GM21447 (cell line): ENCODE measurements at regions not wholly inside any gene's neighbourhood (a gene's known extent, or its start where the extent isn't known, plus 50 kb on each side); places are given as distances from the start of the nearest gene placed in this dataset.
"Not testable (repeated sequence)": the region's sequence is repeated elsewhere in the genome, so short reads cannot be mapped to it uniquely, and the experiment has no call there.

ENCODE experiments used
- ATAC-seq: cut with Tn5 transposase; IDR thresholded peaks from one replicate; pipeline ENCODE4 v1.9.1; 2021; ENCODE audit not compliant: unreplicated experiment

DNA sequence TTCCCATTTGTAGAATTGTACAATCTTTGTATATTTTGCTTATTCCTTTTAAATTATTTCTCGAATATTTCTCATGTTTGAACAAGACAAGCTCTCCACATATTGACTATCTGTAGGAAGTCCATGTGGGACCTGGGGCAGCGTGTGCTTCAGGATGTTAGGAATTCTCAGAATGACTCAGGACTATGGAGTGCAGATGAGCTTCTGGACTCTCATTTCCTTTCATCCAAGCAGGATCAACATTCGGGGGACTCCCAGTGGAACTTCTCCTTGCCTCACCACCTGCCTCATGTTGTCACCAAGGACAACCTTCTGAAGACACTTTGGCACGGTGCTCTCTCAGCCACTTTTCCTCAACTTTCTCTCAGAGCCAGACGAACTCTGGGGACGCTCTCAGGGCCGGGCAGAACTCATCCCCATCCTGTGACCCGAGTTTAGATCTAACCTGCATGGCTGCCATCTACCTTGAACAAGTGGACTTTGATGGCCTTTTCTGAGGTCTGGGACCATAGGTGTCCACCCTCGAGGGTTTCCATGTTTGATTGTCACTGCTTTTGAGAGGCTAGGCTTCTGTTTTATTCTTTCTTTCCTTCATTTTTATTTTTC is 441.7 kb downstream of the IRS2 start:
- no peak for ATAC-seq

DNA sequence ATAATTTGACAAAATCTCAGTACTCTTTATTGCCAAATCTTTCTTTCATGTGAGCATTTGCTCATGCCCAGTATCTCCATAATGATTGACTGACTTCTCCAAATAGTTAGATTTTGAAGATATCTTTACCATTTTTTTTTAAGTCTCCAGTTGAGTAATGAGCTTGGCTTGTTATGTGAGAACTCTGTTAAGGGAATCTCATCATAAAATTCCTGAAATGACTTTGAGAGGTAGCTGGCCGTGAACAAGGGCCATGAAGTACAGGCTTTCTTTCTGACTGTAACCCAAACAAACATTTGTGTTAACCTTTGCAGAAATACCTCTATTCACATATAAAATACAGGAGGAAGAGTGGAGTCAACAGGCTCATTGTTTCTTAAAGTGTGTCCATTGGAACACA is 449.7 kb downstream of the IRS2 start:
- no peak for ATAC-seq

DNA sequence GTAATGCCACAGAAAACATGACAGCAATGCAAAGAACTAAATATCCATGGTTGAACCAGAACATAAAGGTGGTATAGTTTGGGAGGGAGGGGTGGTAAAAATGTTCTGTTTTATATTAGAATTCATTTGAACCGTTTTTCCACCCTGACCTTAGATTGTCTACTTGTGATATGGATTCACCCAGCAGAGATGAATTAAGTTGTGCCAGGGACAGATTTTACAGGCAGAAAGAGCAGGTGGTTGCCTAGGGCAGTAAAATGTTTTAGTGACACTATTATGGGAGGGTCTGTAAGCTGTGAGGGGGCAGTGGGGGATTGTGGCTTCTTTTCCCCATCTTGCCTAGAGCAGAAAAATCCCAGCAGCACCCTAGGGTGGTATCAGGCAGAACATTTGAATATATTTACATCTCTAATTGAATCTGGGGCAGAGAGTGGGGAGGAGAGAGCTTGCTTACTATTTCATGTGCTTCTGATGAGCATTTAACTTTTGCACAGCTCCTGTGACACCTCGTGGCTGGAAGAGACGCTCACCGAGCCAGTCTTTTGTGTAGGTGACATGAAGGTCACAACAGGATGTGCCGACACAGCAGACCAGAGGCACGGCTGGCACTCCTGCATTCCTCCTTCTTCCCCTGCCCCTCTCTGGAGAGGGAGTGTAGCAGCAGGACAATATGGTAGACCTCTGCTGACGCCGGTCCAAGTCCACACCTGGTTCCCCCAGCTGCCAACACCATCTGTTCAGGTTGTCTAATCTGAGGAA is 452.3 kb downstream of the IRS2 start:
- ATAC-seq = no peak

DNA sequence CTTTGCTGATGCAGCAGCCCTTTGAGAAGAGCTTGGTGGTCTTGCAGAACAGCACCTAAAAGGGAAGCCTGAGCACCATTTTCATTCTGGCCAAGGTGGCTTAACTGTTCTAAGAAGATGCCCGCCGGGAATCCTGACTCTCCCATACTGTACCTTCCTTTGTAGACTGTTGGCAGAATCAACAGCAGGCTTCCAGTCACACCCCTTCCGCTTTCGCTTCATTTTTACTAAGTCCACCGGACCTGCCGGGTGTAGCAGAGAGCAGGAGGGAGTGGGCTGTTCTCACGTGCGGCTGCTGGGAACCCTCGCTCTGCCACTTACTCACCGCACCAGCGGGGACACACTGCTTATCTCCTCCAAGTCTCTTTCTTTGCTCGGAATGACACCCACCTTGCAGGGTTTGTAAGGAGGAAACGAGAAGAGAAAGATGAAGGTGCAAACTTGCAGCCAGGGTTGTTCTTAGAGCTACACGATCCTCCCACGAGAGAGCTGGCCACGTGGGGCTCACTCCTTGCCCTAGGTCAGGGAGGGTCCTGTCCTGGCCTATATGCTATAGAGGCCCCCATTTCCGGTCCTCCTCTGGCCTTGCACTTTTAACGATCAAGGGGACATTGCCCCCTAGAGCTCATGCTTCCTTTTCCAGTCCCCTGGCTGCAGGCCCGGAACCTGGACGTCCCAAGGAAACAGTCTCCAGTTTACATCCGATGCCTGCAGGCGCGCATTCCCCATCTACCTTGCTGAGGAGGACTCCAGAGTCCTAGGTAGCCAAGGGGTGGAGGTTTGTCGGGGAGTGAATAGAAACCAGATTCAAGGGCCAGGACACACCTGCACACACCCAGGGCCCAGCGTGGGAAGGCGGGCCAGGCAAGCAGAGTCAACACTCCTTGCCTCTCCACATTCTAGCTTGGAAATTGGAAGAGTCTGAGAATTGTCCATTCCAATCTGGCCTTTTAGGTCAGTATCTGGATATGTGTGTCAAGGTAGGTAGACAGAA is 453.6 kb downstream of the IRS2 start:
- no peak for ATAC-seq

DNA sequence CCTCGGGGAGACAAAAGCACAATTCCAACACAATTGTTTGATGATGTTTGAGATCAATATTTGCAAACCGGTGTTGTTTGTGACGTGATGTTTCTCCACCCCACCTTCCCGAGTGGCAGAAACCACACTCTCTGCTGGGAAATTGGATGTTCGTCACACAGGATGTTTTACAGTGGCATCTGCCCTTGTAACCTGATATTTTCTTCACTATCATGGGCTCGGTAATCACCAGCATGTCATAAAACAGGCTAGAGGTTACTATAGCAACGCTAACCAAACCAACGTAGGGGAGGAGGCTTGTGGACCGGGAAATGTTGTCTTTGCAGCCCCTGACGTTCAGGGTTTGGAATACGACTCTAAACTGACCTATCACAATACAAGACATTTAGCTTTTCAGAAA is 454.5 kb downstream of the IRS2 start:
- ATAC-seq = no peak

DNA sequence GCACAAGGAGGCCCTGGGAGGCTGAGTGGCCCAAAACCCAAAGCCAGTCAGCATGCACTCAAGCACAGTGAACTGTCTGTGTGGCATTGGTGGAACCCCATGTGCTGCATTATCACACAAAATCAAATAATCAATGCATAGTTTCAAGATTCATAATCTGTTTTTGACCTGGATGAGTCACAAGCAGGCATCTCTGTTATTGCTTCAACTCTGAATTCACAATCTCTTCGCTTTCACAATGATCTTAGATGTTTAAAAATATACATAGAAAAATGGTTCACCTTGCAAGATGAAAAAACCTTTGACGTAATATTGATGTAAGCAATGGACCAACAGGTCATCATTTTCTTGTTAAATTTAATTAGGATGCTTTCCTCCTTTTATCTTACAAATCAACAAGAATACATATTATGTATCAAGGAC is 455.4 kb downstream of the IRS2 start:
- ATAC-seq = no peak

DNA sequence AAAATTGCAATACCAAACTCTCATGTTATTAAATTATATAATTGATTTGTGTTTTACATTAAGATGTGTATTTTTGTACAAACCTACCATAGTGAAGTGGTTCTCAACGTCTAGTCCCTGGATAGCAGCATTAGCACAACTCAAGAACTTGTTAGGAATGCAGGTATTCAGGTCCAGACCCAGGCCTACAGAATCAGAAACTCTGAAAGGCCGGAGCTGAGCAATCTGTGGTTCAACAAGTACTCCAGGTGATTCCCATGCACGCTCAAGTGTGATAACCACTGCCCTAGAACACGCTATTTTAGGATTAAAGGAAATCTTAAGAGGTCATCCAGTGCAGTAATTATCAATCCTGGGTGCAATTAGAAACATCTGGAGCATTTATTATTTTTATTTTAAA is 456.3 kb downstream of the IRS2 start:
- ATAC-seq = no peak

DNA sequence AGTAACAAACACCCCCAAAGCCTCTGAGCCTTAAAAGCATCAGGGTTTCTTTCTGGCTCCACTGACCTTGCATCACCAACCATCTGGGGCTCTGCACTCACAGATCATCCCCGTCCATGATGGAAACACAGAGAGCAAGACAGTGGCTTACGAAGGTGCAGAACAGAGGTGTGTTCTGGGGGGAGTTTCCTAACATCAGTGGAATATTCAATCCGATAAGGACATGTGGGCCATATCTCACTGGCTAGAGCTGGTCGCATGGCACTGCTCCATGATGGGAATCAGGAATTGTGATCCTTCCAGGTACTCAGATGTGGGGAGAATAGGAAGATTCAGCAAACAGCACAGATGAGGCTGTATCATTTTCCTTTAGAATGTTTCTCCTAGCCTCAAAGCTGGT is 457.2 kb downstream of the IRS2 start:
- no peak for ATAC-seq

DNA sequence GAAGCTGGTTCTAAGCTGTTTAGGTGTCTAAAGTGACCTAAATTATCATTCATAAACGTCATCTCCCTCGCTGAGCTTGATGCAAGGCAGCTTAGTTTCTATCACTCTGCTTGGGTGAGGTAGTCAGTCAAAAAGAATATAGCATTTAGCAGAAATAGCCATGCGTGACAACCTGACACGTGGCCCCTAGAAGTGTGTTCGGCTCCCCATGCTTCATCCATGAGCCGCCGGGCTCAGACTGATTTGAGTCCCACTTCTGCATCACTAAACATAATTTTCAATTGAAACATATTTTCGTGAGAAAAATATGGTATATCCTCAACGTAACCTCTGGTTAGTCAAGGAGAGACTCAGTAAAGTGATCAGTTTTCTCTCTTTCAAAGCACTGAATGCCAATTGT is 459.8 kb downstream of the IRS2 start:
- ATAC-seq = no peak

DNA sequence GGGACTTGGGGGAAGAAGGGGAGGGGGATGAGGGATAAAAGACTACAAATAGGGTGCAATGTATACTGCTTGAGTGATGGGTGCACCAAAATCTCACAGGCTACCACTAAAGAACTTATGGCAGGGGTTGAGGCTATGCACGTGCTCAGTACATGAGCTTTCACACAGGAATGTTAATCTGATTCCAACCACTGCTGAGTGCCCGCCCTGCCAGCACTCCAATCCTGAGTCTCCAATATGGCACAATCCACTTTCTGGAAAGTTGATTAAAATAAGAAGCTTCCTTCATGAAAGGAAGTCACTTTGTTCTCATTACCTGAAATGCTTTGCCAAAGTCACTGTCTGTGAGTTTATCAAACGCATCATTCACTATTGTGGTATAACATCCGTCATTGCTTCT is 463.0 kb downstream of the IRS2 start:
- ATAC-seq = no peak

DNA sequence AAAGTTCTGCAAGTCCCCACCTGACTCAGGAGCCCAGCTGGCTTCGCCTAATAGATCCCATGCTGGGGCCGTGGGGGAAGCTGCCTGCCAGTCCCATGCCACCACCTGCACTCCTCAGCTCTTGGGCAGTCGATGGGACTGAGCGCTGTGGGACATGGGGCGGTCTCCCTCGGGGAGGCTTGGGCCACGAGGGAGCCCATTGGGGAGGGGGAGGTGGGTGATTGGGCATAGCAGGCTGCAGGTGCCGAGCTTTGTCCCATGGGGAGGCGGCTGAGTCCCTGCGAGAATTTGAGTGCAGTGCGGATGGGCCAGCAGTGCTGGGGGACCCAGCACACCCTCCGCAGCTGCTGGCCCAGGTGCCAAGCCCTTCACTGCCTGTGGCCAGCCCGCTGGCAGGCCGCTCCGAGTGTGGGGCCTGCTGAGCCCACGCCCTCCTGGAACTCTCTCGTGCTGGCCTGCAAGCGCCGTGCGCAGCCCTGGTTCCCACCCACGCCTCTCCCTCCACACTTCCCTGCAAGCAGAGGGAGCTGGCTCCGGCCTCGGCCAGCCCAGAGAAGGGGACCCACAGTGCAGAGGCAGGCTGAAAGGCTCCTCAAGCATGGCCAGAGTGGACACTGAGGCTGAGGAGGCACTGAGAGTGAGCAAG is 467.3 kb downstream of the IRS2 start:
- no peak for ATAC-seq

DNA sequence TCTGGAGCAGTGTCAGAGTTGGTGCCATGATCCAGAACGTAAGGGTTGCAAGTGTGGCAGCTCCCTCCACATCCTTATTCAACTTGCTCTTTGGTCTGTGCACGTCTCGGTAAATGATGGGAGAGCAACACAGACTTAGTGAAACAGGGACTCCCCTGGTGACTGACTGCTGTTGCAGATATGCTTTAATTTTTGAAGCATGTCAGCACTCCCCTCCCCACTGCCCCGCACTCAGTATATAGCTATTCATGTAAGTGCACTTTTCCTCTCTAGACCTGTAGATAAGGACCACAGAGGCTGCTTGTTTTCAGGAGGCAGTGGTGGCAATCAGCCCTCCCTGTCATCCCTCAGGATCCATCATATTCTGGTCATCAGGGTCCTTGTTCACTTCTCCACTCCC is 470.9 kb downstream of the IRS2 start:
- ATAC-seq = no peak

DNA sequence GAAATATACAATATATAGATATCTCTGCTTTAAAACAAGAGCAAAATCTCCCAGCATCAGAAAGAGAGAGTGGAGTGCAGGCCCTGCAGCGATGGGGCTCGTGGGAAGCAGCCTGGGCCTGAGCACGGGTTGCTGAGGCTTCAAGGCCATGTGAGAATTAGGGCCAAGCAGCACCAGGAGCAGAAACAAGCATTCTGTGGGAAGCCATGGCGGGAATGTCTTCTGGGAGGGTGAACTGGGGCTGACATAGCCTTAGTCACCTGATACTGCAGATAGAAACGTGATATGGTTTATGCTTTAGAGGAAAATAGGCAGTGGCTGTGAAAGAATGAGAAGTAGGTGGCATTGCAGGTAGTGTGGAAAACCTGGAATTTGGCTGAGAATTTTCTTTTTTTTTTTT is 472.3 kb downstream of the IRS2 start:
- no peak for ATAC-seq

DNA sequence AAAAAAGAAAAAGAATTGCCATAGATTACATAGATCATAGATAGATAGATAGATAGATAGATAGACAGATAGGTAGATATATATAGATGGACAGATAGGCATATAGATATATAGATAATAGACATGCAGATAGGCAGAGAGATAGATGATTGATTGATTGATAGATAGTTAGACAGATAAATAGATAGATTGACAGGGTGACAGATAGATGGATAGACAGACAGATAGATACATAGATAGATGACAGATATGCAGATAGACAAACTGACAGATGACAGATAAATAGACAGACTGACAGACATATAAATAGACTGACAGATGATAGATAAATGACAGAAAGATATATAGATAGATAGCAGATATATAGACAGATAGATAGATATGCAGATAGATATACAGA is 474.0 kb downstream of the IRS2 start:
- no peak for ATAC-seq

DNA sequence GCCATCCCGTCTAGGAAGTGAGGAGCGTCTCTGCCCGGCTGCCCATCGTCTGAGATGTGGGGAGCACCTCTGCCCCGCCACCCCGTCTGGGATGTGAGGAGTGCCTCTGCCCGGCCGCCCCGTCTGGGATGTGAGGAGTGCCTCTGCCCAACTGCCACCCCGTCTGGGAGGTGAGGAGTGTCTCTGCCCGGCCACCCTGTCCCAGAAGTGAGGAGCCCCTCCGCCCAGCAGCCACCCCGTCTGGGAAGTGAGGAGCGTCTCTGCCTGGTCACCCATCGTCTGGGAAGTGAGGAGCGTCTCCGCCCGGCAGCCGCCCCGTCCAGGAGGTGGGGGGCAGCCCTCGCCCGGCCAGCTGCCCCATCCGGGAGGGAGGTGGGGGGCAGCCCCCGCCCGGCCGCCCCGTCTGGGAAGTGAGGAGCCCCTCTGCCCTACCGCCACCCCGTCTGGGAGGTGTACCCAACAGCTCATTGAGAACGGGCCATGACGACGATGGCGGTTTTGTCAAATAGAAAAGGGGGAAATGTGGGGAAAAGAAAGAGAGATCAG is 474.9 kb downstream of the IRS2 start:
- ATAC-seq = not testable (repeated sequence)

DNA sequence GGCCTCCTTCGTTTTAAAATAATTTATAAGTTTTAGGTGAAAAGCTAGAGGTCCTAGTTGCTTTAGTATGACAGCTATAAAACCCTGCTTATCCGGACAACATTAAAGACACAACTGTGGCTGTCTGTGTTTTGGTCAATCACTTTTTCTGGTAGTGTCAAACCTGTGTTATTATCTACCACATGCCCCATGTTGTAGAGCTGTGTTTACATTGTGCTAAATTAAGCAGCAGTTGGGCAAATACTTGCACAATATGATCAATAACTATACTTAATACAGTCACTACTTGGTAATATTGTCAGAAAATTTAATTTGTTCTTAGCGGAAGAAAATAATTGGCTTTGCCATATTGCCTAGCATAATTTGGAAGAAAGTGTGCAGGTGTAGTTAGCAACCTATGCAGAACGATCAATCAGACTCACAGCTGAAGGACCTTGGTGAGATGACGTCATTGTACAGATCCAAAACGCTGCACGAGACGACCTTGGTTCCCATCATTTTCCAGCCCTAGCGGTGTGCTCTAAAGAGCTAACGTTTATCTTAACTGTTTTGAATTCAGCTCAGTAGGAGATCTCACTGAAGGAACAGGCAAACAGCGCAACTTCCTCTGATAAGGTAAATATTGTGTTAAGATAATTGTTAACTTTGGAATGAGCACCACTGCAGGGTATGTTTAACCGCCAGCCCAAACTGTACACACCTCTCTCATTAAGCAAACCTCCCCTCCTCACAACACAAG is 476.6 kb downstream of the IRS2 start:
- no peak for ATAC-seq

DNA sequence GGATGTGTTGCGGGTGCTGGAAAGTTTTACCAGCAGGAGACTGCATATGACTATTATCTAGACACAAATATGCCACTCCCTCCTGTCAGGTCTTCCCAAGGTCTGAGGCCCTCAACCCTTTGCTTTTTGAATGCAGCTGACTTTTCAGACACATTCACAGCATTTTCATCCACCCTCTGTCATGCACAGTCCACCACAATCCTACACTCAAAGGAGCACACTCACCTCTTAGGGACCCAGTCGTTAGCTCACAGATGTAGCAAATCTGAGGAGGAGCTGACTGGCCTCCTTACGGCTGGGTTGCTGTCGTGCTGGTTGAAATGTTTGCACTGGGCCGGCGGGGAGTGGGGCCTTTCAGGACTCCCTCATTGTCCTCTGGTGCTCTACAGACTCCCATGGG is 479.4 kb downstream of the IRS2 start:
- no peak for ATAC-seq

DNA sequence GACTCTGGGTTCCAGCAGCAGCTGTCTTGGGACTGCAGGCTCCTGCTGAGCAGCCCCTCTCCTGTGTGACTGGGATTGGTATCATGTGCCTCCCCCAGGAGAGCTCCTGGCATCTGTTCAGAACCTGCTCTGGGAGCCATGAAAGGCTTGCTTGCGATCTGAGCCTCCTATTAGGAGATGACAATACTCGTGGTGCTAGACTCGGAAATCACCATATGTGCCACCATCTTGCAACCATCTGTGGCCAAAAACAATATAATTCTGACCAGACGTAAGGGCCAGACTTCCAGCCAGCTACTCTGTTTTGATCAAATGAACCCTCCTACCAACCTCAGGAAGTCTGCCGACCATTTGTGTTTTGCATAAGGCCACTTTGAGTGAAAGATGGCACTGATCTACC is 484.7 kb downstream of the IRS2 start:
- ATAC-seq = no peak

DNA sequence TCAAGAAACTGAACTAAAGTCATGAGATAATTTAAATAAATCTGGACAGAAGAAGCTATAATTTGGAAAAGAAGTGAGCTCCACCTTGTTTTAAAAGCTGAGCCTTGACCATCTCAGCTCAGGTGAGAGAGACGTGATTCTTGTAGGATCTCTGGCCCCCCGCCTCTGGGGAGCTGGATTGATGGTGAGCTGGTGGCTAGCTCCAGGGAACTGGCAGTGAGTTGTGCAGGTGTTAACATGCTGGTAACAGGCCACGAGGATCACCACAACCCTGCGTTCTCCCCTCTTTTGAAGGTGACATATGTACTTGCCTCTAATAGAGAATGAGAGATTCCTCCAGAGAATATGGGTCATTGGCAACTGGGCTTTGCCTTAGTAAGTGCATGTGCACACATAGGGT is 485.1 kb downstream of the IRS2 start:
- no peak for ATAC-seq

DNA sequence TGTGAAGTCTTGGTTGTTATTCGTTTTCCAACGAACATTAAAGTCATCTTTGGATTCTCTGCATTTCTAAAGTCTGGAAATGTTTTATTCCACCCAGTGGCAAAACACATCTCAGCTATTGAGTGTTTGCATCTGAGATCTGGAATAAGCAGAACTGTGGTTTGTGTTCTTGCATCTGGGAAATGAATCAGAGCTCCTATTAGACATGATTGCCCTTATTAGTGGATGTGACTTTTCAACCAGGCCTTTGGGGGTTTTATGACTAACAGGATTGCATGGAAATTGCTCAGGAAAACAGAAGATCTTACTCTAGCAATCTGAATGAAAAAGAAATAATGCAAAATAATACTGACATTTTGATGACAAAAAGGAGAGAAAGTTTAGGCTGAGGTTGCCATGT is 488.8 kb downstream of the IRS2 start:
- no peak for ATAC-seq
